ENCODE measurements at regions not wholly inside any gene's neighbourhood (a gene's known extent, or its start where the extent isn't known, plus 50 kb on each side); places are given as distances from the start of the nearest gene placed in this dataset.

DNA sequence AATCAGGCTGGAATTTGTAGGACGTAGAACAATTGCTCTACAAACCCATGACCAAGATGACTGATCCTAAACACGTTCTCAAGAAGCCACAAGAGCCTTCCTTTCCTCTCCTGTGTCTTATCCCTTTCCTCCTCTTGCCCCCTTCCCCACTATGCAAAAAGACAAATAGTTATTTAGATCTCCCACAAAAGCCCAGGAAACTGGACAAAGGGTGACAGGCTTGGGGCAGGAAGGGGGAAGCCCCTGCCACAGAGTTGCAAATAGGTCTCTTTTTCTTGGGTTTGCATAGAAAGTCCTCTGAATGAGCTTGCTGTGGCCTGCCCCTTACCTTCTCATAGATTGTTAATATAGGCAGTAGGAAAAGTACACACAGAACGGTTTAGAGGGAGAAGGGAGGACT is 377.1 kb upstream of the BTBD3 start:
- TF ChIP-seq POLR2A (IDR thresholded peaks at IDR 0.05; ENCODE audit: low read depth, low read length), result no peak
- TF ChIP-seq POLR2AphosphoS5 (IDR thresholded peaks at IDR 0.05; ENCODE audit: low read depth, low read length), result no peak
- no peak for TF ChIP-seq SPI1 (IDR thresholded peaks at IDR 0.05; ENCODE audit: low read depth, low read length)
